H54 (cell line): ENCODE measurements at regions not wholly inside any gene's neighbourhood (a gene's known extent, or its start where the extent isn't known, plus 50 kb on each side); places are given as distances from the start of the nearest gene placed in this dataset.

Source experiments
- DNase-seq: peaks from one replicate; pipeline ENCODE4 v3.0.0; 2011; ENCODE audit warnings: low spot score, mixed read lengths; ENCODE audit not compliant: insufficient read length
- FAIRE-seq: peaks from 3 replicates; lab custom pipeline; 2011; peaks lifted over from hg19 to GRCh38; lab: Jason Lieb, UNC
- POLR2A ChIP-seq: IDR thresholded peaks from 2 replicates; pipeline ENCODE4 v1.6.1; 2011; ENCODE audit warnings: low read depth, mild to moderate bottlenecking, low read length

DNA sequence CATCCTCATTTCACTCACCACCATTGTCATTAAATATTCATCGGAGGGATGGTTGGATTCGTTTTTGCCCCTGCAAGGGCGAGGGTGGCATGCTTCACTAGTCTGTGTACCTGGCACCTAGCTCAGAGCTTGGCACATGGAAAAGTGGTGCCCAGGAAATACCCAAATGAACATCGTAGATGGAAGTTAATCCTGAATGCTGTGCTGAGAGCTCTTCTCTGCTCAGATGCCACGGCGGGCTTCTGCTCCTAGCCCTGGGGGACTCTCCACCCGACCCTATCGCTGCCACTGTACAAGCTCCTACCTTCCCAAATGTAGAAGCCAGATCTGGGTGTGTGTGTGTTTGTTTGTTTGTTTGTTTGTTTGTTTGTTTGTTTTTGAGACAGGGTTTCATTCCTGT lies 113.0 kb upstream of the ZNF507 start:
- DNase-seq (no peak), FAIRE-seq (no peak)
- no peak for TF ChIP-seq POLR2A

GRCh38 chr19:32233091-32233490 lies 112.3 kb upstream of the ZNF507 start:
- no peak for DNase-seq
- FAIRE-seq = no peak
- no peak for TF ChIP-seq POLR2A

DNA sequence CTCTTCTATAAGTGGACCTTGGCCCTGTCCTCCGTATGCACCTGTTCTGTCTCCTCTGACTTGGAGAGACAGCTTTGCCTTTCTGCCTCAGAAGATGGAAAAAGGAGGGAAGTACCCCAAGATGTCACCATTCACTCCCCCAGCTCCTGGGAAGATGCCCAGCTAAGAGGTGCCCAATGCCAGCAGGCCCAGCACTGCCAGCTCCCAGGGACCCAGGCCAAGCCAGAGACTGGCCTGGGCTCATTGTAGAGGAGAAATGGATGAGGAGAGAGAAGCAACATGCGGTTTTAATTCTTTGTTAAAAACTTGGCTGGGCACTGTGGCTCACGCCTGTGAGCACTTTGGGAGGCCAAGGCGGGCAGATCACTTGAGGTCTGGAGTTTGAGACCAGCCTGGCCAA lies 111.5 kb upstream of the ZNF507 start:
- TF ChIP-seq POLR2A = no peak
- no peak for DNase-seq
- FAIRE-seq = no peak

GRCh38 chr19:32234663-32235217 lies 110.7 kb upstream of the ZNF507 start:
- DNase-seq (no peak), FAIRE-seq (no peak)
- TF ChIP-seq POLR2A = no peak

- FAIRE-seq = no peak
- DNase-seq = no peak
- TF ChIP-seq POLR2A = no peak
Measured at GRCh38 chr19:32238076-32238475, 107.3 kb upstream of the ZNF507 start.

DNA sequence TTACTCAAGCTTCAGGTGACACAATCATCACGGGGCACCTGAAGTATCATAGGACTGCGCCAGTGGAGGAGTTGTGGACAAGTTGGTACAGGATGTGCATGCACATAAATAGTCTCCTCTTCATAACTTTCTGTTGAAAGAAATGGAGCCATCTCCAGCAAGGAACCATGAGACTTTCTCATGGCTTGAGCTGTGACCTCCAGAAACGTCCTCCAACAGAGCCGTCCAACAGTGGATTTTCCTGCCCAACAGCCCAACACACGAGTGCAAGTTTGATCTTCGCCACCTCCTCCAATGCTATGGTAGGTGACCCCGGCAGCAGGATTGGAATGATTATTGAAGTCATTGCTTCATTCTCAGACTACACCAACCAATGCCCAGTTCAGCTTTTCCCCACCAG lies 105.1 kb upstream of the ZNF507 start:
- DNase-seq (no peak), FAIRE-seq (no peak)
- no peak for TF ChIP-seq POLR2A

DNA sequence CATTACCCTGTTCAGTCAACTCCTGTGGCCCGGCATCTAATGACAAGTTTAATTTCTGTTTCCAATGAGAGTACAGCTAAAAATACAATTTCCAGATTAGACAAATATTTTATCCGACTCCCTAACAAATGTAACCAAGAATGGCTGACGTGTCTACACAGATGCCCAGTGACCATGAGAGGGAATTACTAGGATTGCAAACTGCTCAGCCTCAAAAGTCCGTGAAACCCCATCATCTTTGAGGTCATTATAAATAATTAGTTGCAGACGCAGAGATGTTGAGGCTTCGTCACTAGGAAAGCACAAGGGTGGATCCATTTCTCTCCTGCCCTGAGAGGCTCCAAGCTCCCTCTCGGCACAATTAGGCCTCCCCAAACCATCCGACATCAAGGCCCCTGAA lies 104.1 kb upstream of the ZNF507 start:
- DNase-seq = no peak
- no peak for FAIRE-seq
- TF ChIP-seq POLR2A = no peak

DNA sequence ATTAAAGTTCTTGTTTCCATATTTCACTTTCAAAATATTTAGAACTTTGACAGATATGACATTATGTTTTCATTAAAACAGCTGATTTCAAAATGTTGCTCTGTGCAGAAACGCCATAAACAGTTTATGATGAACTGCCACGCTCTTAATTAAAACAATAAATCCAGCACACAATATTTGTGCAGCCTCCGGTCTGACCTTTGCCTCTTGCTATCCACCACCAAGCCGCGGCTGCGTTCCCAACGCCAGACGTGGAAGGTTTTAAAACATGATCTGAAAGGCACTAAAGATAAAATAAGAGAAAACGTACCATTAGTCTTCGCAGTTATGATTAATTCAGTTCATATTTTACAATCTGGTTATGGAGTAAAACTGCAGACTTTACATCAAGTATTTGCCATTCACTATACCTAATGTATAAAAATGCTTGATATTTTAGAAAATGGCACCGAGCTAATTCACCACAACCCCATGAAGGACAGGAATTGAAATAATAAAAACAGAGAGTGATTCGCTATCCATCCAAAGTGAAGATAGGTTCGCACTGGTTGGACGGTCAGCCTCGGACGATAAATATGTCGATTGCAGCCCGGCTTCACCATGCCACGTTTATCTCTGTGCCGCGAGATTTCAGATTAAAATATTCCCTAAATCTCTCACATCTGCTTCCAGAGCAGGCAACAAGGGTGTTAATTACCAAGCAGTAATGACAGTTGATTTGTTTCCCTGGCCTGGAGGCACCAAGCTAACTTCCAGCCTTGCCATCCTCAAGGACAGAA lies 103.3 kb upstream of the ZNF507 start:
- DNase-seq = no peak
- FAIRE-seq = no peak
- TF ChIP-seq POLR2A = no peak

GRCh38 chr19:32246006-32246405 lies 99.4 kb upstream of the ZNF507 start:
- FAIRE-seq = no peak
- no peak for TF ChIP-seq POLR2A
- no peak for DNase-seq

DNA sequence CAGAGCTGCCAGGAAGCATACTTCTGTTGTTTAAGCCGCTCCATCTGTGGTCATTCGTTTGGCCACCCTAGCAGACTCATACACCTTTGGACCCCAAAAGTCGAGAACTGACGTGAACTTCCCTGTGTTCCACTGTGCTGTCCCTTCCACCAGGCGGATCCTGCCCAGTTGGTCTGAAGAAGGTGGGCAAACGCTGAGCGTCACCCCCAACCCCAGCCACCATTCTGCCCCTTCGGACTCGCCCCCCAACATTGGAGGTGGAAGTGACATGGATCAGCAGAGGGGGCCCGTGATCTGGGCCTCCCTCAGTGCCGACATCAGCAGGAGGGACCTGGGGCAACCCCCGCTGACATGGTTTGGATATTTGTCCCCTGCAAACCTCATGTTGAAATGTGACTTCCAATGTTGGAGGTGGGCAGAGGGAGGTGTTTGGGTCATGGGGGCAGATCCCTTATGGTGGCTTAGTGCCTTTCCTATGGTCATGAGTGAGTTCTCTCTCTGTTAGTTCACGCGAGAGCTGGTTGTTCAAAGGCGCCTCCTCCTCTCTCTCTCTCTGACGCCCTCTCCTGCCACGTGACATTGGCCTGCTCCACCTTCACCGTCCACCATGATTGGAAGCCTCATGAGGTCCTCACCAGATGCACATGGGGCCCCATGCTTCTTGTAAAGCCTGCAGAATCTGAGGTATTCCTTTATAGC lies 93.6 kb upstream of the ZNF507 start:
- DNase-seq = no peak
- no peak for FAIRE-seq
- no peak for TF ChIP-seq POLR2A

GRCh38 chr19:32252333-32252669 lies 93.1 kb upstream of the ZNF507 start:
- FAIRE-seq (no peak), DNase-seq (no peak)
- no peak for TF ChIP-seq POLR2A

DNA sequence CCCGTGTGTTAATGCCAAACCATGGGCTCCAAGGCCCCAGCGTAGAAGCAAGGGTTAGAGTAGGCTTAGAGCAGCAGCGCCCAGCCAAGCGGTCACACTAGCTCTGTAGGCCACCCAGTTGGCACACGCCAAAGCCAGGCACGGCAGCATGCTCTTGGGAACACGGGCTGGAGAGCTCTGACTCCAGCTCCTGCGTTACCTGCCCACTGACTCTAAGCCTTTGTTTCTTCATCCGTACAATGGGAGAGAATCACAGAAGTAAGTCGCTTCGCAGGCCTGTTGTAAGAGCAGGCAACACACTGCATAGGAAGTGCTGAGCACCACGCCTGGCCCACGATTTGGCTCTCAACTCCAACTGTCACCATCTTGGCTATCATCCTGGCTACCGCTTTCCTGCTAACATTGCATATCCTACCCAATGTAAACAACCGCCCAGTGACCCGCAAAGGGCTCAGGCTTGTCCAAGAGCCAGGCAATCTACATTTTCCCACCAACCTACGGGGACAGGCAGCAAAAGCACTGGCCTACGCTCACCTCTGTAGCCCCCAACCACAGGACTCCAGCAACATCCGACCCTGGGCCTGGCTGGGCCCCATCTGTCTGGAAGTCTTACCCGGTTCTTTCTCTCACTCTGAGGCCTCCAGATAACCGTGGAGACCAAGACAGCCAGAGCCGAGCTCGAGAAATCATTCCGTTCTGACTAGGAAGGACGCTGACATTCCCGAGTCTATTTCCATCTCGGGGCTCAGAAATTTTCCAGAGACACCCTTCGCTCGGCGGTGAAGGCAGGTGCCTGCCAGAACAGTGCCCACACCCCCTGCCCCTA lies 91.5 kb upstream of the ZNF507 start:
- no peak for TF ChIP-seq POLR2A
- DNase-seq (no peak), FAIRE-seq (no peak)

- no peak for TF ChIP-seq POLR2A
- FAIRE-seq (no peak), DNase-seq (no peak)
Measured at GRCh38 chr19:32254509-32254890, 90.9 kb upstream of the ZNF507 start.
